ENCODE measurements at regions not wholly inside any gene's neighbourhood (a gene's known extent, or its start where the extent isn't known, plus 50 kb on each side); places are given as distances from the start of the nearest gene placed in this dataset.
"Not testable (repeated sequence)": the region's sequence is repeated elsewhere in the genome, so short reads cannot be mapped to it uniquely, and the experiment has no call there.

DNA sequence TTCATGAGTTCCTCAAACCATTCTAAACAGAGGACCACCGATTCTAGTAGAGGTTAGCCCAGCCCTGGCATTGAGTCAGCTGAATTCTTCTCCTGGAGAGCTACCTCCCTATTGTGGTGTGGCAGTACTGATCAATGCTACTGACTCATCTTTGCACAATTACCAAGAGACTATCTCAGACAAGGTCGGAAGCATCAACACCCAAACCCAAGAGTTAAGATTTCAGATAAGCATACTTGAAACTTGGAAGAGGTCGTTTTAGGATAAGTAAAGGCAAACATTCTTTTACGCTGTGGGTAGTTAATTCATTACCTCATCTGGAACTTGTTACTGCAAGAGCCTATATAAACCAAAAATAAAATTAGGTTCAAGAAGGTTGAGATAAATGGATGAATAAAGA, 154.6 kb upstream of the NRBF2 start:
- in situ Hi-C loops (cut with MboI; ENCODE audit: low sequenced_read_pairs, unreplicated experiment) = no loop called here
- no peak for TF ChIP-seq CTCF (IDR thresholded peaks at IDR 0.05; ENCODE audit: borderline replicate concordance, control extremely low read depth, extremely low read depth, insufficient read depth, missing control alignments)
- DNase-seq (ENCODE audit: low spot score) = no peak

GRCh38 chr10:62974795-62975194, 158.3 kb upstream of the NRBF2 start:
- DNase-seq (ENCODE audit: low spot score); in situ Hi-C loops (cut with MboI; ENCODE audit: low sequenced_read_pairs, unreplicated experiment): not testable (repeated sequence)

GRCh38 chr10:62972103-62972502, 155.9 kb upstream of the EGR2 start:
- in situ Hi-C loops (cut with MboI; ENCODE audit: low sequenced_read_pairs, unreplicated experiment) = no loop called here
- no peak for DNase-seq (ENCODE audit: low spot score)
- no peak for TF ChIP-seq CTCF (IDR thresholded peaks at IDR 0.05; ENCODE audit: borderline replicate concordance, control extremely low read depth, extremely low read depth, insufficient read depth, missing control alignments)

GRCh38 chr10:62964026-62964425, 147.9 kb upstream of the EGR2 start:
- no peak for DNase-seq (ENCODE audit: low spot score)
- in situ Hi-C loops (cut with MboI; ENCODE audit: low sequenced_read_pairs, unreplicated experiment) = no loop called here
- TF ChIP-seq CTCF (IDR thresholded peaks at IDR 0.05; ENCODE audit: borderline replicate concordance, control extremely low read depth, extremely low read depth, insufficient read depth, missing control alignments) = no peak

- no peak for DNase-seq (ENCODE audit: low spot score)
- in situ Hi-C loops (cut with MboI; ENCODE audit: low sequenced_read_pairs, unreplicated experiment) = no loop called here
- no peak for TF ChIP-seq CTCF (IDR thresholded peaks at IDR 0.05; ENCODE audit: borderline replicate concordance, control extremely low read depth, extremely low read depth, insufficient read depth, missing control alignments)
Observed at GRCh38 chr10:62961951-62962523, 145.9 kb upstream of the EGR2 start.

DNA sequence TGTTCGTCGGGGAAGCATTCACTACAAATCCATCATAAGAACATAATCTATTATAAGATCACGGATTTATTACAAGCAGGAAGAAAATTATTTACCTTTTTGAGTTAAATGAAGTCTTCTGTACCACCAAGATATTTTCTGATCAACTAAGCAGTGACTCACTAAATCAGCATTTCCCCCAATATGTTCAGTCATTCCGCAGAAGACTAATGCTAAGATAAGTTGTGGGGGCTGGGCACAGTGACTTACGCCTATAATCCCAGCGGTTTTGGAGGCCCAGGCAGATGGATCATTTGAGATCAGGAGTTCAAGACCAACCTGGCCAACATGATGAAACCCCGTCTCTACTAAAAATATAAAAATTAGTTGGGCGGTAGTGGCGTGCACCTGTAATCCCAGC, 144.2 kb upstream of the EGR2 start:
- TF ChIP-seq CTCF (IDR thresholded peaks at IDR 0.05; ENCODE audit: borderline replicate concordance, control extremely low read depth, extremely low read depth, insufficient read depth, missing control alignments) = no peak
- in situ Hi-C loops (cut with MboI; ENCODE audit: low sequenced_read_pairs, unreplicated experiment) = no loop called here
- DNase-seq (ENCODE audit: low spot score) = no peak

- DNase-seq (ENCODE audit: low spot score) = no peak
- TF ChIP-seq CTCF (IDR thresholded peaks at IDR 0.05; ENCODE audit: borderline replicate concordance, control extremely low read depth, extremely low read depth, insufficient read depth, missing control alignments) = no peak
- in situ Hi-C loops (cut with MboI; ENCODE audit: low sequenced_read_pairs, unreplicated experiment) = no loop called here
Observed at GRCh38 chr10:62959553-62959952, 143.4 kb upstream of the EGR2 start.

Data from GM13976 (cell line).